ENCODE measurements at regions not wholly inside any gene's neighbourhood (a gene's known extent, or its start where the extent isn't known, plus 50 kb on each side); places are given as distances from the start of the nearest gene placed in this dataset.

DNA sequence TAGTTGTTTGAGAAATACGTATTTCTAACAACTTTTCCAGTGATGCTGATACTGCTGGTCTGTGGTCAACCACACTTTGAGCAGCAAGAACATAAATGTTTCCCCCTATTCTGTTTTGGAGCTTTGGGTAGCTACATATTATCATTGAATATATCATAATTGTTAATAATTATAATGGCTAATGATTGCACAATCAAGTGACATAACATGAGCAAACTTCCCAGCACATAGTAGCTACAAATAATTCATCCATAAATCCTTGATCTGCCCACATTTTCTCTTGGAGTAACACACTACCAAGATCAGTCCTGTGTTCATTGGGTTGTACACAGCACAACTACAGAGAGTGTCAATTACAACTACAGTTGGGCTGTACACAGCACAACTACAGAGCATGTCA lies 436.3 kb upstream of the MAGEB18 start:
- TF ChIP-seq, protein P1, sequence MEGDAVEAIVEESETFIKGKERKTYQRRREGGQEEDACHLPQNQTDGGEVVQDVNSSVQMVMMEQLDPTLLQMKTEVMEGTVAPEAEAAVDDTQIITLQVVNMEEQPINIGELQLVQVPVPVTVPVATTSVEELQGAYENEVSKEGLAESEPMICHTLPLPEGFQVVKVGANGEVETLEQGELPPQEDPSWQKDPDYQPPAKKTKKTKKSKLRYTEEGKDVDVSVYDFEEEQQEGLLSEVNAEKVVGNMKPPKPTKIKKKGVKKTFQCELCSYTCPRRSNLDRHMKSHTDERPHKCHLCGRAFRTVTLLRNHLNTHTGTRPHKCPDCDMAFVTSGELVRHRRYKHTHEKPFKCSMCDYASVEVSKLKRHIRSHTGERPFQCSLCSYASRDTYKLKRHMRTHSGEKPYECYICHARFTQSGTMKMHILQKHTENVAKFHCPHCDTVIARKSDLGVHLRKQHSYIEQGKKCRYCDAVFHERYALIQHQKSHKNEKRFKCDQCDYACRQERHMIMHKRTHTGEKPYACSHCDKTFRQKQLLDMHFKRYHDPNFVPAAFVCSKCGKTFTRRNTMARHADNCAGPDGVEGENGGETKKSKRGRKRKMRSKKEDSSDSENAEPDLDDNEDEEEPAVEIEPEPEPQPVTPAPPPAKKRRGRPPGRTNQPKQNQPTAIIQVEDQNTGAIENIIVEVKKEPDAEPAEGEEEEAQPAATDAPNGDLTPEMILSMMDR (IDR thresholded peaks at IDR 0.05) = no peak
- TF ChIP-seq POLR2AphosphoS5 (IDR thresholded peaks at IDR 0.05) (no peak), EP300 (IDR thresholded peaks at IDR 0.05) (no peak)

Measured in esophagus muscularis mucosa (tissue), 4 donors.